GM19238 (cell line): ENCODE measurements at regions not wholly inside any gene's neighbourhood (a gene's known extent, or its start where the extent isn't known, plus 50 kb on each side); places are given as distances from the start of the nearest gene placed in this dataset.
"Not testable (repeated sequence)": the region's sequence is repeated elsewhere in the genome, so short reads cannot be mapped to it uniquely, and the experiment has no call there.

Source experiments
- DNase-seq: peaks from one replicate; pipeline ENCODE4 v3.0.0; 2011; ENCODE audit warnings: low spot score; ENCODE audit not compliant: insufficient read length

- no peak for DNase-seq
Observed at GRCh38 chr3:72068621-72069020, 283.7 kb upstream of the PROK2 start.

- no peak for DNase-seq
Observed at GRCh38 chr3:72067721-72068120, 282.8 kb upstream of the PROK2 start.

GRCh38 chr3:72065872-72066641 lies 281.1 kb upstream of the PROK2 start:
- no peak for DNase-seq

GRCh38 chr3:72065236-72065635 lies 280.3 kb upstream of the PROK2 start:
- DNase-seq: no peak

- DNase-seq: not testable (repeated sequence)
Observed at GRCh38 chr3:72064727-72065126, 279.8 kb upstream of the PROK2 start.

- no peak for DNase-seq
Observed at GRCh38 chr3:72062017-72062416, 277.1 kb upstream of the PROK2 start.

GRCh38 chr3:72060447-72061034 lies 275.6 kb upstream of the PROK2 start:
- no peak for DNase-seq

GRCh38 chr3:72058493-72059081 lies 273.6 kb upstream of the PROK2 start:
- DNase-seq: no peak

GRCh38 chr3:72055436-72055835 lies 270.5 kb upstream of the PROK2 start:
- no peak for DNase-seq

- DNase-seq: no peak
Observed at GRCh38 chr3:72054976-72055375, 270.0 kb upstream of the PROK2 start.

GRCh38 chr3:72052841-72053409 lies 268.0 kb upstream of the PROK2 start:
- DNase-seq: no peak

GRCh38 chr3:72050771-72051170 lies 265.8 kb upstream of the PROK2 start:
- no peak for DNase-seq

GRCh38 chr3:72050048-72050632 lies 265.2 kb upstream of the PROK2 start:
- DNase-seq: no peak

GRCh38 chr3:72049300-72049699 lies 264.4 kb upstream of the PROK2 start:
- DNase-seq: no peak

GRCh38 chr3:72048873-72049272 lies 263.9 kb upstream of the PROK2 start:
- DNase-seq: no peak

GRCh38 chr3:72047221-72047871 lies 262.4 kb upstream of the PROK2 start:
- no peak for DNase-seq

- no peak for DNase-seq
Observed at GRCh38 chr3:72044231-72044855, 259.4 kb upstream of the PROK2 start.

GRCh38 chr3:72043204-72044133 lies 258.5 kb upstream of the PROK2 start:
- DNase-seq: no peak

- DNase-seq: no peak
Observed at GRCh38 chr3:72042397-72043203, 257.7 kb upstream of the PROK2 start.
